Naive thymus-derived CD4-positive, alpha-beta T cell (primary cell): ENCODE measurements at regions not wholly inside any gene's neighbourhood (a gene's known extent, or its start where the extent isn't known, plus 50 kb on each side); places are given as distances from the start of the nearest gene placed in this dataset.
A peak's percentile ranks its signal among the peaks of the same experiment; 100 is the strongest.

ENCODE experiments used
- ATAC-seq: fragments of 150-1000 bp; cut with Tn5 transposase; 2 replicates; pipeline ENCODE4 v1.10.0; 2021; ENCODE audit warnings: mild to moderate bottlenecking, moderate library complexity
- CTCF ChIA-PET: fragments of 350-600 bp; sonication (Branson Sonifier 250); formaldehyde crosslinking; loops from one replicate; lab custom pipeline; 2021; ENCODE audit warnings: antibody characterized with exemption; lab: Charles Lee
- POLR2A ChIA-PET: fragments of 350-600 bp; sonication (Branson Sonifier 250); formaldehyde crosslinking; loops from one replicate; lab custom pipeline; 2021; ENCODE audit warnings: antibody characterized with exemption, inconsistent platforms; lab: Charles Lee
- DNase-seq, 9 donors: peaks; one replicate each; pipeline versions ENCODE4 v3.0.0 to v3.0.0-alpha.2; 2020 to 2022; ENCODE audit warnings: mixed read lengths in 1 of 9
- H3K27ac ChIP-seq: one replicate; pipeline ENCODE4 v1.7.0; 2013; ENCODE audit warnings: mild to moderate bottlenecking, low read depth, low read length, moderate library complexity
- H3K27me3 ChIP-seq, 2 donors: one replicate each; pipeline ENCODE4 v1.7.0; 2013; ENCODE audit warnings: low read length in 2 of 2, mild to moderate bottlenecking in 2 of 2, moderate library complexity in 2 of 2; ENCODE audit not compliant: control insufficient read depth in 2 of 2, insufficient read depth in 2 of 2
- H3K36me3 ChIP-seq, 3 experiments: 1 replicate in 2 of 3; 2 replicates in 1 of 3; pipeline ENCODE4 v1.7.0; 2013; ENCODE audit warnings: low read length in 3 of 3, mild to moderate bottlenecking in 3 of 3, moderate library complexity in 1 of 3; ENCODE audit not compliant: insufficient read depth in 3 of 3, control insufficient read depth in 2 of 3
- H3K4me1 ChIP-seq, 2 donors: one replicate each; pipeline ENCODE4 v1.7.0; 2013; ENCODE audit warnings: low read length in 2 of 2, mild to moderate bottlenecking in 2 of 2, moderate library complexity in 1 of 2; ENCODE audit not compliant: control insufficient read depth in 2 of 2, insufficient read depth in 2 of 2
- H3K4me3 ChIP-seq: 2 replicates; pipeline ENCODE4 v1.7.0; 2013; ENCODE audit warnings: mild to moderate bottlenecking, low read length
- H3K9me3 ChIP-seq, 3 experiments: 1 replicate in 2 of 3; 2 replicates in 1 of 3; pipeline ENCODE4 v1.7.0; 2013; ENCODE audit warnings: low read length in 3 of 3; ENCODE audit not compliant: control insufficient read depth in 2 of 3
- H3K27ac Mint-ChIP-seq, 9 donors: one replicate each; pipeline ENCODE4 v1.8.0; 2020 to 2022; ENCODE audit warnings: mixed read lengths in 9 of 9, mild to moderate bottlenecking in 8 of 9, moderate library complexity in 5 of 9, inconsistent platforms in 2 of 9
- H3K27me3 Mint-ChIP-seq, 5 donors: one replicate each; pipeline ENCODE4 v1.8.0; 2021 to 2022; ENCODE audit warnings: mixed read lengths in 5 of 5, mild to moderate bottlenecking in 1 of 5
- H3K36me3 Mint-ChIP-seq, 5 donors: one replicate each; pipeline ENCODE4 v1.8.0; 2020 to 2022; ENCODE audit warnings: mixed read lengths in 5 of 5, mild to moderate bottlenecking in 3 of 5, inconsistent platforms in 1 of 5
- H3K4me1 Mint-ChIP-seq, 7 donors: one replicate each; pipeline ENCODE4 v1.8.0; 2020 to 2022; ENCODE audit warnings: mixed read lengths in 7 of 7, mild to moderate bottlenecking in 3 of 7, inconsistent platforms in 1 of 7
- H3K4me3 Mint-ChIP-seq, 10 donors: one replicate each; pipeline ENCODE4 v1.8.0; 2020 to 2022; ENCODE audit warnings: mild to moderate bottlenecking in 10 of 10, mixed read lengths in 10 of 10, moderate library complexity in 6 of 10, inconsistent platforms in 2 of 10
- H3K9me3 Mint-ChIP-seq, 11 donors: one replicate each; pipeline ENCODE4 v1.8.0; 2020 to 2022; ENCODE audit warnings: mixed read lengths in 11 of 11, mild to moderate bottlenecking in 4 of 11, inconsistent platforms in 1 of 11, moderate library complexity in 1 of 11
- intact Hi-C, 2 donors: fragments of 100-400 bp; cut with micrococcal nuclease; formaldehyde crosslinking; loops; one replicate each; pipeline ENCODE4 v1.15.1; 2023

GRCh38 chr17:70307430-70308225, 138.3 kb downstream of the KCNJ2 start:
- ChIA-PET POLR2A (no interaction called here), CTCF (no interaction called here)
- Histone ChIP-seq H3K27ac (no peak overlapping the region), H3K9me3 (no peaks in the 10 kb centered on the region), H3K27me3 (no peaks in the 10 kb centered on the region), H3K36me3 (no peaks in the 10 kb centered on the region), H3K4me1 (no peaks in the 10 kb centered on the region), H3K4me3 (no peak overlapping the region)
- Mint-ChIP-seq H3K4me1 (no peaks in the 10 kb centered on the region), H3K36me3 (no peaks in the 10 kb centered on the region), H3K4me3 (no peak overlapping the region), H3K27me3 (peaks cover 0 to 7% (median 0%) of the 10 kb centered on the region in 5 donors), H3K9me3 (peaks cover 0 to 6% (median 0%) of the 10 kb centered on the region in 11 donors), H3K27ac (no peak overlapping the region)
- ATAC-seq = no peak
- intact Hi-C loops = no loop called here
- DNase-seq = no peak

DNA sequence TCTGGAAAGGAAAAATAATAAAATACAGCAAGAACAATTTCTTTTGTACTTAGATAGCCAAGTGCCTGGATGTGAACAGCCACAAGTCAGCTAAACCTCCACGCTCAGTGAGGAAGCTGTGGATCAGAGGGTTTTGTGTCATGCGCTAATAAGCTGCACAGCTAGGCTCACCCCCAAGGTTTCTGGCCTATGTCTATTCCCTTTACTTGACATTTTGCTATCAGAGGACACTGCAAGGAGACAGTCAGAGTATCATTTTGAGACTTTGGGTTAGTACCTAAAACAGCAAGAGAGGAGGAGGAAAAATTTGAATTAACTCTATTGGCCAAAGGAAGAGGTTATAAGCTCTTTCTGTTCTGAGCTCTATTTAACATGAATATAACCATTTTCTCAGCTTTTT, 139.3 kb downstream of the KCNJ2 start:
- H3K36me3 ChIP-seq = no peaks in the 10 kb centered on the region
- DNase-seq (no peak), ATAC-seq (no peak)
- Mint-ChIP-seq H3K36me3 (no peaks in the 10 kb centered on the region), H3K27ac (no peak overlapping the region), H3K4me1 (no peaks in the 10 kb centered on the region), H3K4me3 (no peak overlapping the region), H3K27me3 (peaks cover 0 to 7% (median 0%) of the 10 kb centered on the region in 5 donors), H3K9me3 (peaks cover 0 to 3% (median 0%) of the 10 kb centered on the region in 11 donors)
- H3K4me1 ChIP-seq = no peaks in the 10 kb centered on the region
- ChIA-PET CTCF (no interaction called here), POLR2A (no interaction called here)
- no peak overlapping the region for H3K27ac ChIP-seq
- intact Hi-C loops = no loop called here
- H3K4me3 ChIP-seq = no peak overlapping the region
- no peaks in the 10 kb centered on the region for H3K27me3 ChIP-seq
- no peaks in the 10 kb centered on the region for H3K9me3 ChIP-seq

DNA sequence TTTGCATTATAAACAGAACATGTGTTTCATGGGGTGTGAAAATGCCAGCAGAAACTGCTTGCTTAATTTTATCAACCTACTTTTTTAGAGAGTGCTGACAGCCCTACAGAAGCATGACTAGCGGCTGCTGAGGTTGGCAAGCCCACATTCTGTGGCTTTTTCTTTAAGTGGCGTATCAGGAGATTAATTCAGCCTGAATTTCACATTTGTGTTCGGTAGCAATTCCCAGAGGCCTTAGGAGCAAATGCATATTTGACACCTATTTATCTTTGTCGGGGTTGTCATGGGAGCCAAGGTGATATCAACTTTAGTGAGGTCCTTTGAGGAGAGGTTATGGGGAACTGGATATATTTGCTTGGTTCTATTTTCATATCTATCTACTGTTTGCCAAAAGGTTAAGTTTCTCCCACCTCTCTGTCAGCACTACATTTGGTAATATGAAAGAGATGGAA, 140.9 kb downstream of the KCNJ2 start:
- ChIA-PET POLR2A (no interaction called here), CTCF (no interaction called here)
- H3K9me3 Mint-ChIP-seq = peaks cover 0 to 3% (median 0%) of the 10 kb centered on the region in 11 donors
- ATAC-seq = no peak
- H3K27ac ChIP-seq = no peak overlapping the region
- H3K27me3 ChIP-seq = no peaks in the 10 kb centered on the region
- no peaks in the 10 kb centered on the region for H3K36me3 ChIP-seq
- no peak overlapping the region for H3K27ac Mint-ChIP-seq
- intact Hi-C loops = no loop called here
- no peaks in the 10 kb centered on the region for H3K9me3 ChIP-seq
- no peak overlapping the region for H3K4me3 Mint-ChIP-seq
- H3K4me1 ChIP-seq = no peaks in the 10 kb centered on the region
- H3K36me3 Mint-ChIP-seq = no peaks in the 10 kb centered on the region
- no peak overlapping the region for H3K4me3 ChIP-seq
- peaks cover 0 to 3% (median 0%) of the 10 kb centered on the region in 5 donors for H3K27me3 Mint-ChIP-seq
- DNase-seq = no peak
- H3K4me1 Mint-ChIP-seq = peaks cover 0 to 4% (median 0%) of the 10 kb centered on the region in 7 donors

- ChIA-PET POLR2A (no interaction called here), CTCF (no interaction called here)
- Histone ChIP-seq H3K27me3 (no peaks in the 10 kb centered on the region), H3K27ac (no peak overlapping the region), H3K9me3 (no peaks in the 10 kb centered on the region), H3K4me1 (no peaks in the 10 kb centered on the region), H3K36me3 (no peaks in the 10 kb centered on the region), H3K4me3 (no peak overlapping the region)
- H3K36me3 Mint-ChIP-seq = no peaks in the 10 kb centered on the region
- ATAC-seq = no peak
- no peak for DNase-seq
- intact Hi-C loops = no loop called here
- no peak overlapping the region for H3K4me3 Mint-ChIP-seq
- H3K4me1 Mint-ChIP-seq = peaks cover 0 to 4% (median 0%) of the 10 kb centered on the region in 7 donors
- H3K27ac Mint-ChIP-seq = no peak overlapping the region
- peaks cover 0 to 5% (median 0%) of the 10 kb centered on the region in 5 donors for H3K27me3 Mint-ChIP-seq
- H3K9me3 Mint-ChIP-seq = peaks cover 0 to 6% (median 0%) of the 10 kb centered on the region in 11 donors
These were observed 143.9 kb downstream of the KCNJ2 start for GRCh38 chr17:70313086-70313852.

GRCh38 chr17:70314096-70314495, 144.8 kb downstream of the KCNJ2 start:
- H3K4me3 Mint-ChIP-seq = no peak overlapping the region
- intact Hi-C loops = no loop called here
- ChIA-PET POLR2A (no interaction called here), CTCF (no interaction called here)
- Histone ChIP-seq H3K4me3 (no peak overlapping the region), H3K4me1 (no peaks in the 10 kb centered on the region), H3K36me3 (no peaks in the 10 kb centered on the region), H3K27me3 (no peaks in the 10 kb centered on the region), H3K27ac (no peak overlapping the region), H3K9me3 (no peaks in the 10 kb centered on the region)
- no peaks in the 10 kb centered on the region for H3K36me3 Mint-ChIP-seq
- no peak overlapping the region for H3K27ac Mint-ChIP-seq
- H3K27me3 Mint-ChIP-seq = peaks cover 0 to 5% (median 0%) of the 10 kb centered on the region in 5 donors
- peaks cover 0 to 10% (median 2%) of the 10 kb centered on the region in 11 donors for H3K9me3 Mint-ChIP-seq
- no peak for ATAC-seq
- peaks cover 0 to 4% (median 0%) of the 10 kb centered on the region in 7 donors for H3K4me1 Mint-ChIP-seq
- no peak for DNase-seq

DNA sequence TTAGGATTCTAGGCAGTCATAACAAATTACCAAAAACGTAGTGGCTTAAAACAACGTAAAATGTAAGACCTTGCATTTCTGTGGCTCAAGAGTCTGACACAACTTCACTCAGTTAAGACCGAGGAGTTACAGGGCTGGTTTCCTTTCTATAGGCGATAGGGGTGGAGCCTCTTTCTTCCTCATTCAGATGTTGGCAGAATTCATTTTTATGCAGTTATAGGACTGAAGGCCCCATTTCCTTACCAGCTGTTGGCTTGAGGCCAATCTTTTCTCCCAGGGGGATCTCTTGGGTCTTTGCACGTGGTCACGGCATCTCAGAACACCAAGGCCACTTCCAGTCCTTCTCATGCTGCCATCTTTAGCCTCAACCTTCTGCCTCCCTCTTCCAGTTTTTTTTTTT, 145.2 kb downstream of the KCNJ2 start:
- peak; percentile 64 for ATAC-seq

More for the DNA sequence above, 145.2 kb downstream of the KCNJ2 start:
- peaks cover 0 to 10% (median 2%) of the 10 kb centered on the region in 11 donors for H3K9me3 Mint-ChIP-seq
- H3K36me3 Mint-ChIP-seq = no peaks in the 10 kb centered on the region
- H3K4me1 ChIP-seq = no peaks in the 10 kb centered on the region
- H3K4me3 Mint-ChIP-seq = no peak overlapping the region
- H3K9me3 ChIP-seq = no peaks in the 10 kb centered on the region
- no peak for DNase-seq
- ChIA-PET POLR2A (no interaction called here), CTCF (no interaction called here)
- H3K27ac Mint-ChIP-seq = no peak overlapping the region
- peaks cover 0 to 5% (median 0%) of the 10 kb centered on the region in 5 donors for H3K27me3 Mint-ChIP-seq
- no peaks in the 10 kb centered on the region for H3K27me3 ChIP-seq
- H3K4me1 Mint-ChIP-seq = peaks cover 0 to 4% (median 0%) of the 10 kb centered on the region in 7 donors
- H3K4me3 ChIP-seq = no peak overlapping the region
- intact Hi-C loops = no loop called here
- H3K27ac ChIP-seq = no peak overlapping the region
- H3K36me3 ChIP-seq = no peaks in the 10 kb centered on the region
